Right cardiac atrium (tissue), 5 donors: ENCODE measurements at regions not wholly inside any gene's neighbourhood (a gene's known extent, or its start where the extent isn't known, plus 50 kb on each side); places are given as distances from the start of the nearest gene placed in this dataset.
A peak's percentile ranks its signal among the peaks of the same experiment; 100 is the strongest.

ENCODE experiments used
- ATAC-seq, 2 donors: fragments of 200-7000 bp; cut with Tn5 transposase; one replicate each; pipeline versions ENCODE4 v1.8.0 to v1.9.1; 2020; ENCODE audit warnings: moderate library complexity in 2 of 2, mild to moderate bottlenecking in 1 of 2
- DNase-seq, 3 donors: peaks; one replicate each; pipeline ENCODE4 v3.0.0-alpha.2; 2020
- H3K27ac ChIP-seq: one replicate; pipeline ENCODE4 v1.5.1; 2013; ENCODE audit warnings: mild to moderate bottlenecking, low read length, control low read depth, moderate library complexity
- H3K27me3 ChIP-seq: one replicate; pipeline ENCODE4 v1.6.1; 2013; ENCODE audit not compliant: control insufficient read depth, insufficient read depth
- H3K4me1 ChIP-seq: one replicate; pipeline ENCODE4 v1.6.1; 2013; ENCODE audit warnings: low read length; ENCODE audit not compliant: control insufficient read depth, insufficient read depth
- H3K4me3 ChIP-seq: one replicate; pipeline ENCODE4 v1.5.1; 2013; ENCODE audit warnings: low read length, control low read depth
- H3K9me3 ChIP-seq: one replicate; pipeline ENCODE4 v1.6.1; 2013; ENCODE audit warnings: low read length; ENCODE audit not compliant: control insufficient read depth
- WGBS: extraction: QIAGEN DNeasy Blood & Tissue Kit; methylation state at CpG from one replicate; pipeline ENCODE4 v1.1.7; 2013; 5-methylcytosine and 5-hydroxymethylcytosine counted together
- intact Hi-C, 4 donors: fragments of 100-400 bp; cut with DNase I; formaldehyde crosslinking; loops; one replicate each; pipeline versions ENCODE4 v1.11.0 to v1.14.0; 2022 to 2023
- donor health status: healthy with polysubstance abuse.
- donor health status: DM: no; HTN: yes; CAD: no.
- donor health status: DM: no; HTN: no; CAD: no.
- donor health status: DM: no; HTN: yes; CAD: no; lungs with severe emphysema.
- donor health status: DM: yes; HTN: yes; CAD: no.

DNA sequence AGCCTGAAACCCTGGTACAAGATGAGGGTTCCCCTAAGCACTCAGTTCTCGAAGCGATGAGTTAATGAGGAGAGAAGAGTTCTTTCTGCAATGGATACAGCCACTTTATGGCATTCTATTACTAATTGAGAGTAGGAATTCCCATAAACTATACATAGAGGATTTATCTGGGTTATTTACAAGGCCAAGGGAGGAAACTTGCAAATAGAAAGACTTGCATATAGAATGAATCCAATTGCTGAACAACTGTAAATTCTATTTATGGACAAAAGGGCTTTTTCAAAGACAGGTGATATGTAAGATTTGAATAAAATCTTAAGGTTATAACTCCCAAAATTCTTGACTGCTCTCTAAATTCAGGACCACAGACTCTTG, 182.2 kb downstream of the PPARGC1A start:
- no peaks in the 10 kb centered on the region for H3K27me3 ChIP-seq
- DNase-seq (no peak), ATAC-seq (no peak)
- H3K4me1 ChIP-seq = no peaks in the 10 kb centered on the region
- no peak overlapping the region for H3K27ac ChIP-seq
- WGBS = 94% methylated on average over 2 of the region's 2 CpGs
- H3K9me3 ChIP-seq = no peaks in the 10 kb centered on the region
- no peak overlapping the region for H3K4me3 ChIP-seq
- intact Hi-C loops = no loop called here

DNA sequence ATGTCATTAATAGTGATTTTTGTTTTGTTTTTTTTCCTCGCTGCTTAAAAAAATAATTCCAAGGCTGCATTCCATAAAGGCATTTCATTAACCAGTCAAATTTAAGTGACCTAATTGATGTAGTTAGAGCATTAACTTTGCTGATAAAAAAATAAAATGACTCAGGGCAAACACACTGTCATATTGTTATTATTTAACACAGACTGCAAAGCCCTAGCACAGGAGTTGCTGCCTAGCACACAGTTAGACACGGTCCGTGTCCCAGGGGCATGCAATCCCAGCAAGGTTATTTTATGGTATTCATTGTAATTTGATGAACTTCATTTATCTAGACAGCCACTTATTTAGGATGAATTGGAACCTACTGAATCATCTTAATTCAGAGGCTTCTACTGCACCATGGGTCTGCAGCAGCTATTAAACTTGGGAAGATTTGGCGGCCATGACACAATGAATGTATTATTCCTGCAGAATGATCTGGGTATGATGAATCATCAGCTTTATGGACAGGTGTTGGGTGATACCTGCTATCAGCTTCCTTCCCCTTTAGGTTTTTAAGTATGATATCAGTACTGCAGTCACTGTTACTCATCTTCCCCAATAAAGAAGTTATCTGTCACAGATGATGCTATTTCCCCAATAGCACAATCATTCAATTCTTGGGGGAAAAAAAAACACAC, 182.7 kb downstream of the PPARGC1A start:
- ATAC-seq = no peak
- intact Hi-C loops = no loop called here
- no peaks in the 10 kb centered on the region for H3K9me3 ChIP-seq
- H3K4me3 ChIP-seq = no peak overlapping the region
- no peaks in the 10 kb centered on the region for H3K27me3 ChIP-seq
- no peak overlapping the region for H3K27ac ChIP-seq
- no peaks in the 10 kb centered on the region for H3K4me1 ChIP-seq
- 79% methylated on average over 4 of the region's 4 CpGs for WGBS
- no peak for DNase-seq

DNA sequence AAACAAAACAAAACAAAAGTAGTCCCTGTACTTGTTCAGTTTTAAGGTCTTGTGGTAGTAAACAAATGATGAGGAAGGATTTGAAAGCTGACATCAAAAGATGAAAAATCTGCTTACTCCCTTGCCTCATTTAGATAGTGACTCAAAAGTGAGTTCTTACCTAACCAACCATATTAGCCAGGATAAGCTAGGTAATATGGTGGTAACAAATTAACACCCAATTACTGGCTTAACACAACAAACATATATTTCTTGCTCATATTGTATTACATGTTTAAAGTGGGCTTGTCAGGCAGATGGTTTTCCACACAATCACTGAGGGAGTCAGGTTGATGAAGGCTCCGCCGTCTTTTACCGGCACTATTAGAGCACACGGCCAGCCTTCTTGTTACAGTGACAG, 189.7 kb downstream of the PPARGC1A start:
- intact Hi-C loops = no loop called here

DNA sequence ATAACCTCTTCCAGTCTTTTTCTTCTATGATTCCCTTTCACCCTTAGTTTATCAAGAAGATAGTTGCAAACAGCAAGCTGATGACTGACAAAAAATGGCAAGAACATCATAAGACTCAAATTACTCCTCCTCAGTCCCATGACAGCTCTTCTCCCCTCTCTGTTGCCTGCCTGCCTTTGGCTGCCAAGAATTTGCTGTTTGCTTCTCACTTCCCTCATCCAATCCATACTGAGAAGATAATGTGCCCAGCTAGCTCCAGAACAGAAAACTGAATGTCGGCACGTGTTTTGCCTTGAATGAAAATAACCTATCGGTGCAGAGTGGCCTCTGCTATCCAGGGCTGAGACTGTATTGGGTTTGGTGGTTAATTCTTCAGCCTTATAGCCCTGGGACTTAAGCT, 192.1 kb downstream of the PPARGC1A start:
- no peak for DNase-seq
- H3K4me3 ChIP-seq = no peak overlapping the region
- intact Hi-C loops = no loop called here
- H3K27ac ChIP-seq = no peak overlapping the region
- WGBS = 41% methylated on average over 3 of the region's 3 CpGs
- H3K27me3 ChIP-seq = no peaks in the 10 kb centered on the region
- no peaks in the 10 kb centered on the region for H3K9me3 ChIP-seq
- peak in 1 of 2 donors; percentile 74 for ATAC-seq
- H3K4me1 ChIP-seq = no peaks in the 10 kb centered on the region

More for the DNA sequence above, 189.7 kb downstream of the PPARGC1A start:
- H3K4me1 ChIP-seq = no peaks in the 10 kb centered on the region
- no peaks in the 10 kb centered on the region for H3K9me3 ChIP-seq
- H3K27me3 ChIP-seq = no peaks in the 10 kb centered on the region
- 95% methylated on average over 4 of the region's 4 CpGs for WGBS
- ATAC-seq (no peak), DNase-seq (no peak)
- no peak overlapping the region for H3K27ac ChIP-seq
- no peak overlapping the region for H3K4me3 ChIP-seq

DNA sequence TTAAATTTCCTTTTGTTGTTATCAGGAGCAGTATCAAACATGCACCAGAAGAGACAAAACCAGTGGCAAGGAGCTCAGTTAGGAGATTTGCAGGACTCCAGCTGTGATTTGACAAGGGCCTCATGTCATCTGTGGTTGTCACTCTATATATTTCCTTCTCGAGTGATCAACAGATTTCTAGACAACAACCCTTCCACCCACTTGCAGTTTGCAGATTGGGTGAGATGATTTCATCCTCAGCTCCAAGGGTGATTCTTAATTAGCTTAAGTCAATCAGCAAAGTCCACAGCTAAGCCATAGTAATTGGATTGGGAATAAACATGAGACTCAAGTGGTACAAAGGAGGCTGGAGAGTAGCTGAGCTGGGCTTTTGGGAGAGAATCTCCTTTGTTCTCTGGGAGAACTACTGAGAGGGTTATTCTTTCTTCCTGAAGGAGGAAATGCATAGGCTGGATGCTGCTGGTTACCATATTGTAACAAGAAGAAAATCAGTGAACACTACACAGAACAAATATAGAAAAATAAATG, 192.8 kb downstream of the PPARGC1A start:
- H3K9me3 ChIP-seq = no peaks in the 10 kb centered on the region
- H3K4me1 ChIP-seq = no peaks in the 10 kb centered on the region
- no peak overlapping the region for H3K4me3 ChIP-seq
- H3K27ac ChIP-seq = no peak overlapping the region
- intact Hi-C loops = no loop called here
- no peaks in the 10 kb centered on the region for H3K27me3 ChIP-seq
- DNase-seq (no peak), ATAC-seq (no peak)
- 80% methylated on average over 1 of the region's 1 CpG for WGBS

DNA sequence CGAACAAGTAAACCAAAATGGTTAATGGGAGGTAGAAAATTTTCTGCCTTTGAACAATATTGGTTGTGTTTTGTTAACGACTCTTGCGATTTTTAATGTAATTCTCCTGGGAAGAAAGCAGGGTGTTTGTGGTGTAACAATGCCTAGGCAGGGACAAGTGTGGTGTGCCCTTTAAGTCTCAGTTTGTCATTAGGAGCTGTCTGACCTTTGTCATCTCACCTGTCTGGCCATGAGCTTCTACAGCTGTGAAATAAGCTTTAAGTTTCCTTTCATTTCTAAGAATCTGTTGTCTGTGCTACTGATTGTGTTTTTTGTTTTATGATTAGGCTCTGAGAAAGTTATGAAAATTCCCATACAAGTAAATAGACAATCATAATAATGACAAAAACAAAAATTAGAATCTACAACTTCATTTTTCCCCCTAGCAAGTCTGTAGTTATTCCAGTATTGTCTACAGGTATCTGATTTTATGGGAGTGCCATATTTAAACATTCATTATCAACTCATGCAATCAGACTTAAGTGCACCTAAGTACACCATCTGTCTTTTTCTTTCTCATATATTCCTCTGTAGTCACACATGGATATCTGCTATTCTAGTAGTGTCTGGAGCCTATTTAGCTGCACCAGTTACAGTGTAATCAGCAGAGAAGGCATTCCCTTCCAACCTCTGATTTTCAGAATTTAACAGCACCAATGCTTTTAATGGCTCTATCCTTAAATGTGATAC, 203.5 kb downstream of the PPARGC1A start:
- Histone ChIP-seq H3K9me3 (no peaks in the 10 kb centered on the region), H3K27me3 (no peaks in the 10 kb centered on the region), H3K4me3 (no peak overlapping the region), H3K4me1 (no peaks in the 10 kb centered on the region), H3K27ac (no peak overlapping the region)
- WGBS = 93% methylated on average over 3 of the region's 3 CpGs
- DNase-seq = no peak
- no peak for ATAC-seq
- intact Hi-C loops = no loop called here

DNA sequence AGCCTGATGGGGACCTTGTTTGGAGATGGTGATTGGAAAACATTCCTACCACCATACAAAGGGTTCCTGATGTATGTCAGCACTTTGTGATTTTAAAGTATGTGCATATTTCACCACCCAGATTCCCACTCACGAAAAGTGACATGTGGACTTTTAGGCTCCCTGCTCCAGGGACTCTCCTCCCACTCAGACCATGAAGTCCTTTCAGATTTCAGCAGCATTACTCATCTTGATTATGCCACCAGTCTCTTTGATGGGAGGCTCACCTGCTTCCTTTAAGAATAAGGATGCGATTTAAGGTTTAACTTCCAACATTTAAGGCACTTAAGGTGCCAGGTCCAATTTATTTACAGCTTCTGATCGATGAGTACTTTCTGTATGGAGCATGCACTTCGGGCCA, 204.4 kb downstream of the PPARGC1A start:
- WGBS = 83% methylated on average over 4 of the region's 4 CpGs
- intact Hi-C loops = no loop called here

DNA sequence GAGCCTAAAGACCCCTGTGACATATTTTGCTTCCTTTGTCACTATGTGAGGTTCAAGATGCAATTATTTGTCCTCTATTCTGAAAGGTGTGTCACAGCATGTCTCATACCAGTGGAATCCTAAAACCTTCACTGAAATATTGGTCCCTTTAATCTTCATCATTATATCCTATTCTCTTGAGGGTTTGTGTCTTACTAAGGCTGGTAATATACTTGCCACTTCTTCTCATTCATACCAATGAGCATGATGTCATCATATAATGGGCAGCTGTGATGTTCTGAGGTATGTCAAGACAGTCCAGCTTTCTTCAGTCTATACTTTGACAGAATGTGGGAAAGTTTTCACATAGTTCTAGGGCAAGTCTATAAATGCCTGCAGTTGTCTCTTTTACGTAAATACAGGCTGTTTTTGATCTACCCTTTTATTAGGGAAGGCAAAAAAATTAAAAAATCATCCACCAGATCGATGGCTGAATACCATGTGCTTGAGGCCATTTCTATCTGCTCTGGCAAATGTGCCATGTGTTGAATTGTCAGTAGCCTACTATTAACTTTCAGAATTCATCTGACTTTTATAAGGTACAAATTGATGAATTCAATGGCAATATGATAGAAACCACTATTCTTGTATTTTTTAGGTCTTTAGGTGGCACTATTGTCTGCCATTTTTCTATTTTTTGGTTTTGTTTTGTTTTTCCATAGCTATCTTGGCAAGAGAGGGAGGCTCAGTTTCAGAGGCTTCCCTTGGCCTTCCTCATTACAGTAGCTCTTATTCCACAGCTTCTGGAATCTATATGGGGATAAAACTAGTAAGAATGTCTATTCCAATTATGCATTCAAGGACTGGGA, 209.0 kb downstream of the PPARGC1A start:
- intact Hi-C loops = no loop called here
- no peaks in the 10 kb centered on the region for H3K9me3 ChIP-seq
- no peak overlapping the region for H3K27ac ChIP-seq
- no peaks in the 10 kb centered on the region for H3K4me1 ChIP-seq
- H3K27me3 ChIP-seq = no peaks in the 10 kb centered on the region
- no peak for ATAC-seq
- 66% methylated on average over 2 of the region's 2 CpGs for WGBS
- H3K4me3 ChIP-seq = no peak overlapping the region
- DNase-seq = no peak

More for the DNA sequence above, 204.4 kb downstream of the PPARGC1A start:
- no peak overlapping the region for H3K27ac ChIP-seq
- H3K9me3 ChIP-seq = no peaks in the 10 kb centered on the region
- no peak overlapping the region for H3K4me3 ChIP-seq
- H3K4me1 ChIP-seq = no peaks in the 10 kb centered on the region
- DNase-seq (no peak), ATAC-seq (no peak)
- H3K27me3 ChIP-seq = no peaks in the 10 kb centered on the region

DNA sequence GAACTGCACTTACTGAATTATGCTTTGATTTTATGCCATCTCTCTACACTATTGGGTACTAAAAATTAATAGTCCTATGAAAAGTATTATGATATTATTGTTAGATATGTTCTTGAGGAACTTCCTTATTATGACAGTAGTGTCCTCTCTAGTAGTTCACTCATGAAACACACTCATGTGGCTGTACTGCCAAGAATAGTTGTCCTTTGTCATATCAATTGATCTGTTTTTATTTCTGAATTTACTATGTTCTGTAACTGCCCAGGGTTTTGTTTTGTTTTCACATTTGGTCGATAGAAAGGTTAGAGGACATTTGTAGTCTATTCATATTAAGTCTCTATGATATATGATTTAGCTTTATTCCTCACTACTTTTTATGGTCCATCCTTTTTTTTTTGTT, 215.2 kb downstream of the PPARGC1A start:
- no peaks in the 10 kb centered on the region for H3K9me3 ChIP-seq
- DNase-seq (no peak), ATAC-seq (no peak)
- H3K4me3 ChIP-seq = no peak overlapping the region
- intact Hi-C loops = no loop called here
- 64% methylated on average over 1 of the region's 1 CpG for WGBS
- H3K27me3 ChIP-seq = no peaks in the 10 kb centered on the region
- H3K4me1 ChIP-seq = no peaks in the 10 kb centered on the region
- H3K27ac ChIP-seq = no peak overlapping the region

DNA sequence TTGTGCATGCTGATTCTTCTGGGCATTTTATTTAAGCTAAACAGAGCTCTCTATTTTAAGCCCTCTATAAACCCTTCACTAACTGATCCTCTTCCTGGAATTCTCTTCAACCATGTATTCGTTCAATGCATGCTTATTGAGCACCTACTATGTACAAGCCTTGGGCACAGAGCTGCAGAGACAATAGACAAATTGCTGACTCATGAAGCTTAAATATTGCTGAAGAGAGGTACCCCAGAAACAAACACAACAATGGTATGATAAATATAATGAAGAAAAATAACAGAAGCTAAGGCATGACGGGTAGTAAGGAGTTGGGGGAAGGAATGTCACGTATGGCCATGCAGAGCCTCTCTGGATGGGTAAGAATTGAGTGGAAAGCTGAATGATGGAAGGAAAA, 222.2 kb downstream of the PPARGC1A start:
- H3K4me1 ChIP-seq = no peaks in the 10 kb centered on the region
- no peaks in the 10 kb centered on the region for H3K9me3 ChIP-seq
- intact Hi-C loops = no loop called here
- no peak overlapping the region for H3K27ac ChIP-seq
- ATAC-seq (no peak), DNase-seq (no peak)
- no peaks in the 10 kb centered on the region for H3K27me3 ChIP-seq
- H3K4me3 ChIP-seq = no peak overlapping the region
- WGBS = 86% methylated on average over 3 of the region's 3 CpGs

DNA sequence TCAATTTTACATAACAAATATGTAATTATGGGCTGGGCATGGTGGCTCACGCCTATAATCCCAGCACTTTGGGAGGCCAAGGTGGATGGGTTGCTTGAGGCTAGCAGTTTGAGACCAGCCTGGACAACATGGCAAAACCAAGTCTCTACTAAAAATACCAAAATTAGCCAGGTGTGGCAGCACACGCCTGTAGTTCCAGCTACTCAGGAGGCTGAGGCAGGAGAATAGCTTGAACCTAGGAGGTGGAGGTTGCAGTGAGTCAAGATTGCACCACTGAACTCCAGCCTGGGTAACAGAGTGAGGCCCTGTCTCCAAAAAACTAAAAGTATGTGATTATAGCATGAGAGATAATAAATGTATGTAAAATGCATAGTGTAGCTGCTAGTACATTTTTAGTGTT, 229.0 kb downstream of the PPARGC1A start:
- Histone ChIP-seq H3K27ac (no peak overlapping the region), H3K27me3 (no peaks in the 10 kb centered on the region), H3K9me3 (no peaks in the 10 kb centered on the region), H3K4me1 (no peaks in the 10 kb centered on the region), H3K4me3 (no peak overlapping the region)
- DNase-seq (no peak), ATAC-seq (no peak)
- WGBS = 85% methylated on average over 2 of the region's 2 CpGs
- intact Hi-C loops = no loop called here
